ENCODE measurements at regions not wholly inside any gene's neighbourhood (a gene's known extent, or its start where the extent isn't known, plus 50 kb on each side); places are given as distances from the start of the nearest gene placed in this dataset.

- no peak for DNase-seq (ENCODE audit: low read depth in 2 of 2)
Measured at GRCh38 chr12:24724814-24725213, 224.1 kb downstream of the BCAT1 start.

- no peak for DNase-seq (ENCODE audit: low read depth in 2 of 2)
Measured at GRCh38 chr12:24723759-24724158, 225.1 kb downstream of the BCAT1 start.

- no peak for DNase-seq (ENCODE audit: low read depth in 2 of 2)
Measured at GRCh38 chr12:24721191-24721590, 227.7 kb downstream of the BCAT1 start.

GRCh38 chr12:24719293-24719721 is 229.6 kb downstream of the BCAT1 start:
- no peak for DNase-seq (ENCODE audit: low read depth in 2 of 2)

GRCh38 chr12:24718617-24719016 is 230.3 kb downstream of the BCAT1 start:
- no peak for DNase-seq (ENCODE audit: low read depth in 2 of 2)

- no peak for DNase-seq (ENCODE audit: low read depth in 2 of 2)
Measured at GRCh38 chr12:24714237-24714636, 234.7 kb downstream of the BCAT1 start.

GRCh38 chr12:24711056-24712008 is 237.6 kb downstream of the BCAT1 start:
- DNase-seq (ENCODE audit: low read depth in 2 of 2): no peak

GRCh38 chr12:24709216-24709615 is 239.7 kb downstream of the BCAT1 start:
- no peak for DNase-seq (ENCODE audit: low read depth in 2 of 2)

- DNase-seq (ENCODE audit: low read depth in 2 of 2): no peak
Measured at GRCh38 chr12:24708718-24709117, 240.2 kb downstream of the BCAT1 start.

- DNase-seq (ENCODE audit: low read depth in 2 of 2): no peak
Measured at GRCh38 chr12:24708043-24708442, 240.9 kb downstream of the BCAT1 start.

- DNase-seq (ENCODE audit: low read depth in 2 of 2): no peak
Measured at GRCh38 chr12:24707334-24707733, 241.6 kb downstream of the BCAT1 start.

- no peak for DNase-seq (ENCODE audit: low read depth in 2 of 2)
Measured at GRCh38 chr12:24705741-24706358, 243.1 kb downstream of the BCAT1 start.

- DNase-seq (ENCODE audit: low read depth in 2 of 2): no peak
Measured at GRCh38 chr12:24705216-24705615, 243.7 kb downstream of the BCAT1 start.

GRCh38 chr12:24701343-24701742 is 247.6 kb downstream of the BCAT1 start:
- no peak for DNase-seq (ENCODE audit: low read depth in 2 of 2)

GRCh38 chr12:24698972-24699371 is 249.9 kb downstream of the BCAT1 start:
- no peak for DNase-seq (ENCODE audit: low read depth in 2 of 2)

GRCh38 chr12:24697769-24698168 is 251.1 kb downstream of the BCAT1 start:
- DNase-seq (ENCODE audit: low read depth in 2 of 2): no peak

GRCh38 chr12:24697295-24697694 is 251.6 kb downstream of the BCAT1 start:
- DNase-seq (ENCODE audit: low read depth in 2 of 2): no peak

GRCh38 chr12:24696800-24697199 is 252.1 kb downstream of the BCAT1 start:
- DNase-seq (ENCODE audit: low read depth in 2 of 2): no peak

- DNase-seq (ENCODE audit: low read depth in 2 of 2): no peak
Measured at GRCh38 chr12:24695657-24696329, 253.1 kb downstream of the BCAT1 start.

- no peak for DNase-seq (ENCODE audit: low read depth in 2 of 2)
Measured at GRCh38 chr12:24695103-24695502, 253.8 kb downstream of the BCAT1 start.

- DNase-seq (ENCODE audit: low read depth in 2 of 2): no peak
Measured at GRCh38 chr12:24688601-24689000, 260.3 kb downstream of the BCAT1 start.

GRCh38 chr12:24681570-24681969 is 267.3 kb downstream of the BCAT1 start:
- no peak for DNase-seq (ENCODE audit: low read depth in 2 of 2)

Measured in dermis microvascular lymphatic vessel endothelial cell (primary cell).